Activated CD4-positive, alpha-beta T cell treated with anti-CD3 and anti-CD28 coated beads, Interleukin-2, amount 50 U/mL, for 1 hour (primary cell): ENCODE measurements at regions not wholly inside any gene's neighbourhood (a gene's known extent, or its start where the extent isn't known, plus 50 kb on each side); places are given as distances from the start of the nearest gene placed in this dataset.
"Not testable (repeated sequence)": the region's sequence is repeated elsewhere in the genome, so short reads cannot be mapped to it uniquely, and the experiment has no call there.

Source experiments
- DNase-seq: peaks from one replicate; pipeline ENCODE4 v3.0.0-alpha.2; 2020

DNA sequence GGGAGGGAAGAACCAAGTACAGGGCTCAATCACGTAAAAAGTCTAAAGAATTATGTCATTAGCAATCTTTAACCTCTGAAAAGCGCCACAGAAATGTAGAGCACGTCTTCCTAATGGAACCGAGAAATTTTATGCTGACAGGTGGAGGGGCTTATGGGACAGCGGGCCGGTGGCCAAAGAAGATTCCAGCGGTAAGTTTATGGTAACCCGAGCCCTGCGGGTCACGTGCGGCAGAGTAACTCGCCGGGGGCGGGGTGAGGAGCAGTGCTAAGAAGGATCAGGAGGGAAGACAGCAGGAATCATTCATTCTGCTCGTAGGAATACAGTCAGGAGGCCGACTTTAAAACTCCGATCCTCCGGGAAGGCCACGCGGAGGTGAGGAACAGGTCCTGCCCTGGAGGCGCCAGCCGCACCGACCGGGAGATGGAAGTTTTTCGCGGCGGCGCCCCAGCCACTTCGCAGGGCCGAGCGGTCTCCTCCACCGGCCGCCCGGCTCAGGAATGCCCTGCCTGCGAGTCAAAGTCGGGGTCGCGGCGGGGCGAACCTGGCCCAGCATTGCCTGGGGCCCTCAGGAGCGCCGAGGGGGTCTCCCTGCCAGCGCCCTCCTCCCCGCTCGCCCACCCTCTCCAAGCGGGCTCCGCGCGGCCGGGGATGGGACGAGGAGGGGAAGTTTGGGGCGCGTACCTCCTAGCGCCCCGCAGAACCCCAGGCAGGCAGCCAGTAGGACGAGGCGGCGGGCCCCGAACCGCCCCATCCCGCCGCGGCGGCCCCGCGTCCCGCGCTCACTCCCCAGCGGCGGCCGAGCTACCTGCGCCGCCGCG, 101.8 kb downstream of the ESM1 start:
- no peak for DNase-seq

DNA sequence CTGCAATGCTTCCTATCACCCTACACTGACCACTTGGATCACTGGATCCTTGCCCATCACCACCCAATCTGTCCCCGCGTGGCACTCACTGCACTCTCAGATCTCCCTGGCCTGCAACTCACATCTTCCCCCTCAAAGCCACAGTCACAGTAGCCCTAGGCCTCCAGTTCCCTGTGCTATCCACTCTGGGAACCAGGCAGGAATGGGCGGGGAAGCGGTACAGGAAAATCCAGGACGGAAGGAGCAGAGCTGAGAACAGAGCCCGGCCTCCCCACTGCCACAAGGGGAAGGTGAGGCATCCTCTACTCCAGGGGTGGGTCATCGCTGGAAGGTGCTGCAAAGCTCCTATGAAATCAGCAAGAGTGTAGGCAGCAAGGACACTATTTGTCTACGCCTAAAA, 102.6 kb downstream of the ESM1 start:
- no peak for DNase-seq

DNA sequence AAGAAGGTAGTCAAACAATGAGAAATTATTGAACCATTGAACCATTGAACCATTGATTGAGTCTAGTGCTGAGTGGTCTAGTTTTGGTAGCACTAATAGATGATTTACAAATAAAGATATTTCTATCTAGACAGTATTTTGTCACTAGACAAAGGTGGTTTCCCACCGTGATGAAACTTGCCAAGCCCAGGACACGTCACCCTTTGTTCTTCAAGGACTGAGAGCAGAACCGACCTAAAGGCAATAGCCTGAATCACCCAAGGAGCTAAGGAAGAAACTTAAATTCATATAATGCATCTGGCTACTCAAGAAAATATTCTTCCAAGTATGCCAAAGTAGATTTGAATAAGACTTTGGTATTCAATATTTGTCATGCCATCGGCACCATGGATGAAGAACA, 103.3 kb downstream of the ESM1 start:
- DNase-seq, result no peak

DNA sequence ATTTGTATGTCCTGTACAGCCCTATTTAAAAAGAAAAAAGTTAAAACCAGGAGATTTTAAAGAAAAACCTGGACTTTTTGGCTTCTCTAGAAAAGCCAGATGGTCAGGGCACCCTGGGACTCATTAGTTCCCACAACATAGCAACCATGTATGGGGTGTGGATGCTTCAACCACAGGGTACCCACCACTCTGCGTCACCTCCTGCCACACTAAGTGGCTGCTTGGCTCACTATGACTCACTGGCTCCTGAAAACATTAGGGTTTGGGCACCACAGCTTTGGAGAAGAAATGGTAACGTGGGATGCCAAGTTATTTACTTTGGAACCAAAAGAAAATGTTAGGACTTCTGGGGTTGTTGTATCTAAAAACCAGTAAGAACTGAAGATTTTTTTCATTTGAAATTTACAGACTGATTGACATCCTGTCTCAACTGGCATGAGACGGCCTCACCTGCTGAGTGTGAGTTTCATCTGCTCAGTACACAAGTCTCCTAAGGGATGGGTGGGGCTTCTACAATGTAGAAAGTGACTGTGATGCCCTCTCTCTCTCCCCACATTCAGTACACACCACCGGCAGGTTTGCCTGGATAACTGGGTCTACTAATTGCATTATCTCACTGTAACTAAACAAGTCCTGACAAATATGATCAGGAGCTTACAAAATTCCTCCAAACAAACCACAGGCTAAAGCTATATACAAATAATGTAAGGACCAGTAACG, 103.9 kb downstream of the ESM1 start:
- DNase-seq, result no peak

DNA sequence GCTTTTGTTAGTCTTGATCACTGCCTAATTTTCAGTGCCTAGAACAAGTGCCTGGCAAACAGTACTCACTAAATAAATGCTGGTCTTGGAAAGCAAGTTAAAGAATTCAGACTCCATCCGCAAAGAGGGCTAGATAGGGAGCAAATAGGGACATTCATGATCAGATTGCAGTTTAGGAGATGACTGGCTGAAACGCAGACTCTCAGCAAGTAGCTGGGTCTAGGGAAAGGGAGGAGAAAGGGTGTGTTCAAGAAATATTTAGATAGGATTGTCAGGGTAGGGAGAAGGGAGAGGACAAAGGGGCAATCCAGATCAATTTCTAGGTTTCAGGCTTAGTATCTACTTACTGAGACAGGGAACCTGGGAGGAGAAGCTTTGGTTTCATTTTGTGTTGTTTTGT, 108.4 kb downstream of the ESM1 start:
- no peak for DNase-seq

DNA sequence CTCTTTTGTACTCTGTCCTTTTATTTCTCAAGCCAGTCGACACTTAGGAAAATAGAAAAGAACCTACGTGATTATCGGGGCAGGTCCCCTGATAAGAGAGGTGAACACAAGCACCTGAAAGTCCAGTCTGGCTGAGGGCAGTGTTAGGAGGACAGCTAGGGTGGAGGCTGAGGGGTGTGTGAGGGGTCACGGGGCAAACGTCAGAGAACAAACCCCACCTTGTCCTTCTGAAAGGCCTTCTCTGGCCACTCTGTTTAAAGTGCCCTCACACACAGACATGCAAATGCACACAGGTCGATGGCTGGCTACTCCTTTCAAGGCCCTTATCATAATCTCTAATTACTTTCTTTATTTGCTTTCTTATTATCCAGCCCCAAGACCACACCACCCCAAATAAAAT, 108.8 kb downstream of the ESM1 start:
- DNase-seq, result no peak

DNA sequence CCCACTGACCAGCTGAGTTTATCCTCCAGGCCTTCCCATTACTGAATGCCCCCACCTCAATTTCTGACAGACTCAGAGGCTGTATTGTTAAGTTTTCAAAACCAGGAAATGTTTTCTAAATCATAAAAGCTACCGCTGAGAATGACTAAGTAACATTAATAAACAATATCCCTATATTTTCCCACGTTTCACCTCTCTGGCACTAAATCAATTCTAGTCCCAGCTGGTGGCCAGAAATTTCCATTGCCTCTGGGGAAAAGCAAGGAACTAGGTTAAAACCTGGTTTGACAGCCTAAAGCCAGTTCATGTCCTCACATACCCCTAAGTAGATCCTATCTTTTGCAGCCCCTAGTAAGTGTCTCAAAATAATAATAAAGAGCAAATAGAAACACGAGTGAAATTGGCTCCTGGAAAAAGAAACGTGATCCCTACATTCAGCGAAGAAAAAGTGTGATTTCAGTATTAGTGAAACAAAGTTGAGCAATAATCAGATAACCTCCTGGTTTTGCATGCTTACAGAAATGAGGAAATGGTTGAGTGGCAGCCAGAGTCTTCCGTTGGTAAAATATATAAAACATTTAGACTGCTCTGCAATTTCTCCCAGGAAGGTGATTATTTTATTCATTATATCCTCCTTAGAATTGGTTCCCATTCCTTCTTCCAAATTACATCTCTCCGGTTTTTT, 110.9 kb downstream of the ESM1 start:
- no peak for DNase-seq

DNA sequence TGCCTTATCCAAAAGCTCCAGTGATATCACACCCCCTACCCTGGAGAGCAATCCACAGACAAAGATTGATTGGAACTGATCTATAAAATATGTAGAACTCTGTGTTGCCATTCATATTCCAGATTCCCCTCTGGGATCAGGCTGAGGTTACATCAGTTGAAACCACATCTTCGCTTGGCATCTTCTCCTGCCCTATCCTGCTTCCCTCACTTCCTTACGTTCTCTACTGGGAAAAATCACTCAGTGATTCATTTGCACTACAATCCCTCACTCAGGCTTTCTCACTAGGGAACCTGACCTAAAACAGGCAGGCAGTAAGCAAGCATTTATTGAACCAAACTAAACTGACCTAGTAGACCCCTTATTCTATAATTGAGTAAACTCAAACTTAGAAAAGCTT, 111.7 kb downstream of the ESM1 start:
- DNase-seq, result no peak

DNA sequence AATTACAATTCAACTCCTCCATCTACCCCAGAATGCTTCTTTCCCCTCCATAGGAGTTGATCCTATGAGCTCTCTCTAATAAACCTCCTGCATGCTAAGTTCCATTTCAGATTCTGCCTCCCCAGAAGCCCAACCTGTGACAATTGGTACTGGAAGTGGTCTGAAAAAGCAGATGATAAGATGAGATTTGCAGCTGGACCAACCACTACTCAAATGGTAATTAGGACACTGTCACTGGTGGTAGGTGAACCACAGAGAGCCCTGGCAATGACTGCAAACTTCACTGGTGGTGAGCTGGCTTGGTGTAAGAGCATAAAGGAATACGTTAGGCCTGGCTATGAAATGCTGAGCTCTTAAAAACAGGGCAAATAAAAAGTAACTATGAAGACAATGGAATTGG, 112.6 kb downstream of the ESM1 start:
- DNase-seq, result no peak

DNA sequence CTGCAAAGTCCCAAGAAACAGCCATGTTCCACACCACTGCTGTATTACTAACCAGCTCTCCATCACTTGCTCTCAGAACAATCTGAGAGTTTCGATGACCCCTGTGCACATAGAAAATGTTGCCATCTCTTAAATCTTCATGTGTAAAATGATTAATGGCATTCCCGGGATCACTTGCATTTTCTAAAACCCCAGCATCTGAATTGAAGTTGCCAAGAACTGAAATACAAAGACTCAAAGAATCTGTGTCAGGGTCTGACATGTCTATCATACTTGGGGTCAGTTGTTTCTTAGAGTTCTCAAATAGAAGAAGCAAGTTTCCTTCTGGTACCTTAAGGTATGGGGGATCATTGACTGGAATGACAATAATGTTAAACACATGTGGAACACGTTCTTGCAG, 115.1 kb downstream of the ESM1 start:
- DNase-seq, result no peak

DNA sequence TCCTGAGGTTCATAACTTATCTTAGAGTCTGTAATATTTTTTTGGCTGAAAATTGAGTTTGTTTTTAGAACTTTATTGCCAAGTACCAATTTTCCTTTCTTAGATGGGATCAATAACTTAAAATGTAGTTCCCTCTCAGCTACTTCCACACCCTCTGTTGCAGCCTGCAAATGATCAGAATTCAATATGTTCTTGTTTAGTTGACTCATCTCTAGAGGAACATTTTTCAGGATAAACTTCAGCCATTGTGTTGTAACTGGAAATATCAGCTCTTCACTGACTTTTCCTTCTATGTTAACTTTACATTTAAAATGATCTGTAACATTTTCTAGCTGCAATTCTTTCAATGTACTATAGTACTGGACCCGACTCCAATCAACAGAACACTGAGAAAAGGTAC, 115.7 kb downstream of the ESM1 start:
- no peak for DNase-seq

DNA sequence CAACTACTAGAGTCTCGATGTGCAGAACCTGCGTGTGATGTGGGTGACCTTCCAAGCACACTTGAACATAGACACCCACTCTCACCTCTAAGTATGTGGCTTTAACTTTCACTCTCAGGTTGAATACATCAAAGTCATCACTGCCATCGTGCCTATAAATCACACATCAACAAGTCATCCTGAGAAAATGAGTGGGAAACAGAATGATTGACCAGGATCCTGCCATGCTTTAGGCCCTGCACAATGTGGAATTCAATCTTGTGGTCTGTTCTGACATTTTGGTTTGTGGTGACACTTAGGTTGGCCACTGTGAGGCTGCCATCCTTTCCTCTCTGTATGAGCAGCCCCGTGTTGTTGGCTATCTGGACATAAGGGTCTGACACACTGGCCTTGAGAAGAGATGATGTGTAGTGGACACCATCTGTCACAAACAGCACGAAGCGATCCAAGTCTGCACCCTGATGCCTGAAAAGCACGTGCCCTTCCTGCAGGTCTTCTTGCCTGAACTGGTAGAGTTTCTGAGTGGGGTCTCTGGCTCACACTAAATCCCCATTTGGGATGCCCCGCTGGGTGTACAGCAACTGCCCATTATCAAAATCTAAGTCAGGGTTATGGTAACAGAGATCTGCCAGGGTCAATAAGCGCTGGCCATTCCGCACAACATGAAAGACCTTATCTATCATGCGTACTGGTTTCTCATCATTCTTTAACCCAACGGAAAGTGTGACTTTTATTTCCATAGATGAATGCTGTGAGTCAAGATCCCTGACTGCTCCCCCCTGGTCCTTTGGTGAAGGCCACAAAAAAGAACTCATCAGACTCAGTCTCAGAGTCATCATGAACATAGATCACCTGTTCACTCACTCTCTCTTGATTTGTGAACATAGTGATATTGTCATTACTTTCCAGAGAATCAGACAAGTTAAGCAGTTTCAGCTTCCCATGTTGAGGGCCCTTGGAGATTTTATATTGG, 116.6 kb downstream of the ESM1 start:
- DNase-seq, result no peak

DNA sequence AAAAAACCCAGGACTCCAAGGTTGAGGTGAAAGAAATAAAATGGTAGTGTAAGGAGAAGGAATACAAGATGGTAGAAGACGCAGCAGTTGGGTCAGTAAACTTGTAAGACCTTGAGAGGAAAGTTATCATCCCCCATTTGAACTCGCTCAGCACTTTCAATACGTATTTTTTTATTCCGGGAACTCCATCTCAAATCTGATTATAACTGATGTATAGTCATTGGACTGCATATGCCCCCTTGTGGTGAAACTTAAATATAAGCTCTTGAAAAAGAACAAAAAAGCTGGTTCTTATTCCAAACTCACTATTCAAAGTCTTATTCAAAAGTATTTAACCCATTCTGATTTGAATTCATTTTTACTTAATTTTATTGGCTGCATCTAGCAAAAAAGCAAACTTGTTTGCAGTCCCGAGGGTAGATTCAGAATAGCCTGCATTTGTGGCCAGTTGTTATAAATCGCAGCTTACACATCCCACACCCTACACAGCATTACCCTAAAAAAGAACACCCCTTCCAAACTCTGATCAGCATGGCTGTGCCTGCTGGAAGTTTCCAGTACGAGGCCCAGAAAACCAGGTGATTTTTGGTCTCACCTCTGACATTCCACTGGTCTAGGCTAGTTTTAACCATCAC, 118.0 kb downstream of the ESM1 start:
- no peak for DNase-seq

DNA sequence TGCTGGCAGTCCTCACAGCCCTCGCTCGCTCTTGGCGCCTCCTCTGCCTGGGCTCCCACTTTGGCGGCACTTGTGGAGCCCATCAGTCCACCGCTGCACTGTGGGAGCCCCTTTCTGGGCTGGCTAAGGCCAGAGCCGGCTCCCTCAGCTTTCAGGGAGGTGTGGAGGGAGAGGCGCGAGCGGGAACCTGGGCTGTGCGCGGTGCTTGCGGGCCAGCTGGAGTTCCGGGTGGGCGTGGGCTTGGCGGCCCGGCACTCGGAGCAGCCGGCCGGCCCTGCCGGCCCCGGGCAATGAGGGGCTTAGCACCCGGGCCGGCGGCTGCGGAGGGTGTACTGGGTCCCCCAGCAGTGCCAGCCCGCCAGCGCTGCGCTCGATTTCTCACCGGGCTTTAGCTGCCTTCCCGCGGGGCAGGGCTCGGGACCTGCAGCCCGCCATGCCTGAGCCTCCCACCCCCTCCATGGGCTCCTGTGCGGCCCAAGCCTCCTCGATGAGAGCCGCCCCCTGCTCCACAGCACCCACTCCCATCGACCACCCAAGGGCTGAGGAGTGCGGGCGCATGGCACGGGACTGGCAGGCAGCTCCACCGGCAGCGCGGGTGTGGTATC, 120.4 kb downstream of the ESM1 start:
- DNase-seq, result not testable (repeated sequence)

DNA sequence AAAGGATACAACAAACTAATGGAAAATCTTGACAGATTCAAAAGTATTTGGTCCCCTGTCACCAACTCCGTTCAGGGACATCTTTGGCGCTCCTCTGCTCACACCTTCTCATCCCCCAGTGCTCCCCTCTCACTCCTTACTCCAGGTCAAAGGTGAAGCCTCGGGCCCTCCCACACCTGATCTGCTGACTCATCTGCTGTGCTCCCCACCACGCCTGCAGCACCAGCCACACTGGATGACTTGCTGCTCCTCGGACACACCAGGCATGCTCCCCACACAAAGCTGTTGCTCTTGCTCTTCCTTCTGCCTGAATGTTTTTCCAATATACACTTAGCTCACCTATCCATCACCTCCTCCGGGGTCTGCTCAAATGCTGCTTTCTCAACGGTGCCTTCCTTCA, 123.4 kb downstream of the ESM1 start:
- DNase-seq, result no peak

DNA sequence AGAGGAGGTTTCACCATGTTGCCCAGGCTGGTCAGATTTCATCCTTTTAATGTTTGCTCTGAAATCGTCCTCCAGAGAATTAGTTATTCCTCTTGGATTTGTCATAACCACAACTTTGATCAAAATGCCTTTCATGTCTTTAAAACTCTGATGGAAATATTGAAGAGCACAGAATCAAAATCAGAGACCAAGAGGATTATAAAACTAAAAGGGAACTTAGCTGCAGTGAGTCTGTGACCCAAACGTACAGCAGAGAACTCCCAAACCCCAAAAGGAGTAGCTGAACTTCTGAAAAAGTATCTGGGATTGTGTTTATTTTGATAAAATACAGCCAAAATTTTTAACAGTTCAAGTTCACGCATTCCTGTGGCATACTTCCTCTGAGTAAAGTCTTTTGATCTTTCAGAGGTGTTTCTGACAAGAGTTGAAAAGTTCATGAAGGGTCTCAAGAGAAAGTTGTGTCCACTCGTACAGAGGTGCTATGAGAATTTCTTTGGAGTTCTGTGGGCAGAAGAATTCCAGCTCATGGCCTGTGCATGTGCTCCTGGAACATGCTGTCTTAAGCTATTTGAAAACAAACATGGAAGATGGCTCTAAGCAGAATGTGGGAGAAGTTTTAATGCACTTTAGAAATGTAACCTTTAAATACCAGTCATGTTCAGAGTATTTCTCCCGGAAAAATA, 124.0 kb downstream of the ESM1 start:
- DNase-seq, result no peak

DNA sequence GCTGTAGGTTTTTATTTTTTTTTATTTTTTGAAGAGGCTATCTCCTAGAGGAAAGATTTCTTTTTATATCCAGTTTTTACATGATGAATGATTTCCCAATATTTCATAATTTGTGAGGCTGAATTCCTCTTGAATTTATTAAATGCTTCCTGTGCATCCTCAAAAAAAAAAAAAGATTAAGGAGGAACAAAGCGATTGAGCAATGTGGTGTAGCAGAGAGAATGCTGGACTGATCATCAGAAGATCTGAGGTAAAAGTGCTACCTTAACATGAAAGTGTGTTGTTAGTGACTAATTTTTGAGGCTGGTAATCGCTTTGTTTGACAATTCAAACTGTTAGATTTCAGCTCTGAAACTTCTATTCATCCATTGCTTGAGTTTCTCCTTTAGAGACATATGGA, 125.1 kb downstream of the ESM1 start:
- DNase-seq, result no peak

DNA sequence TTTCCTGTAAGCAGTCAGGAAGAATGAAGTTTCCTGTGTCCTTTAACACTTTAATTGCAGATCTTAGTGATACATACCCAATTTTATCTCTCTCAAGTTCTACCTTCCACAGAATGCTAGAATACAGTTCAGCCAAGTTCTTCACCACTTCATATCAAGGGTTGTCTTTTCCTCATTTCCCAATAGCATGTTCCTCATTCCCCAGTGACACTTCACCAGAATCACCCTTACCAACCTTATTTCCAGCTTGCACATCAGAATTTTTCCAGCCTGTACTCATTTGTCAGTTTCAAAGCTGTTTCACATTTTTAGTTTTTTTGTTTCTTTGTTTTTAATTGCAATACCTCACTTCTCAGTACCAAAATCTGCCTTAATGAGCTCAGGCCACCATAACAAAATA, 126.1 kb downstream of the ESM1 start:
- DNase-seq, result no peak

DNA sequence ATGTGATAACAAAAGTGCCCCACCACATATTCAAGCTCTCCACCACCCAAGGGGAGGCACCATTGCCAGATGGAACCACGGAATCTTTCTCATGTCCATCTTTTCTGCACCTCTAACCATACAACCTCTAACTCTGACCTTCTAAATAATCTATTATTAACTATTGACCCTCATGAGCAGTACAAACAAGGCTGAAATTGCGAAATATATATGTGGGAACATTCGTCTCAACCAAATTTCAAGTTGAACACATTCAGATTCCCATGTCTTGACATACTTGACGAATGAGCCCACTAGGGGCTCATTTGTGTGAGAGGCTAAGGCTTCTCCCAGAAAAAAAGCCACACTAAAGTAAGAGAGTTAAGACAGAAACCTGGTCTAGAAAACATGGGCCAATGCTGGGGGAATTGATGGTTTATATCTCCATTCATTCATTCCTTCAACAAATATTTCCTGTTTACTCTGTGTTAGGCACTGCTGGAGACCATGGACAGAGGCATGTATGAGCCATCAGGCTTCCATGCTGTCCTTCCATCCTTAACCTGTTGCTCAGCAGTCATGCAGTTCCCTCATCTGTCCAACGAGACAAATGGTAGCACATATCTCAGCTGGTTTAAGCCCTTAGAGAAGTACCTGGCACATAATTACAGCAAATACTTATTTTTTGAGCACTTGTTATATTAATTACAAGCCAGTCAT, 130.4 kb downstream of the ESM1 start:
- no peak for DNase-seq

DNA sequence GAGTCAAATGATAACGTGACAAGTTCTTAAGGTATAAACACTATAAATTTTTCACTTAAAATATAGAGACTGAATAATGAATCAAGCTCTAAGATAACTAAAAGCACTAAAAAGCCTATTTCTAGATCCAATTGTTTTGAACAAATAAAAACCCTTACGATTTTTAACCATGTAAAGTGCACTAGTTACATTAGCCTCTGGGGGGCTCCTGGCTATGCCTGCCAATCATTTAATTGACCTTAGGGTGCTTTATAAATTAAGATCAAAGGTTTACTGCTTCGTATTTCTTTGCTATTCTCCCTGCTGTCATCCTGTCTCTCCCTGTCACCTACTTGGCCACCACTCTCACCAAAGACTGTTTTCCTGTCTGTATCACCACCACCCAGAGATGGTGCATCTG, 133.4 kb downstream of the ESM1 start:
- DNase-seq, result no peak

DNA sequence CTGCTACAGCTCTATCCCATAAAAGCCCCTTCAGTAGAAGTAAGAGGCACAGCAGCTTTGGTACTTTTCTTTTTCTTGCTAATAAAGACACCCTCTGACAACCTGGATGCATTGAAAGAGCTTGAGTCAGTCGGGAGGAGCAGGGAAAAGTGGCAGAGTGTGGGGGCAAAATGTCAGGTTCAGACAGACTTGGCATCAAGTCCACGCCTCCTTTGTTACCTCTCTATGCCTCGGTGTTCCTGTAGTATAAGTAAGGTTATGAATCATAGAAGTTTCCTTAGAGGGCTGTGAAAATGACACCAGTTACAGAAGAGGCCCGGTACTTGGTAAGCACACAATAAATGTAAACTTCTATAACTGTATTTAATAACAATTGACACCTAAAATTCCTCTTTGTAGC, 133.9 kb downstream of the ESM1 start:
- no peak for DNase-seq
